OCI-LY7 (cell line): ENCODE measurements at regions not wholly inside any gene's neighbourhood (a gene's known extent, or its start where the extent isn't known, plus 50 kb on each side); places are given as distances from the start of the nearest gene placed in this dataset.

ENCODE experiments used
- BruUV-seq: library from RNA; stranded (reverse); fragments of 400-500 nt; replicated peaks from 2 replicates; lab custom pipeline; 2021; lab: Mats Ljungman, UMichigan
- CTCF ChIA-PET: fragments of 300-600 bp; sonication (Branson Sonifier 250); formaldehyde crosslinking; loops from one replicate; lab custom pipeline; 2022; ENCODE audit warnings: antibody characterized with exemption; ENCODE audit not compliant: unreplicated experiment; lab: Charles Lee
- POLR2A ChIA-PET: fragments of 300-600 bp; sonication (Branson Sonifier 250); formaldehyde crosslinking; loops from one replicate; lab custom pipeline; 2022; ENCODE audit warnings: antibody characterized with exemption; lab: Charles Lee
- DNase-seq: peaks from one replicate; pipeline ENCODE4 v3.0.0-alpha.2; 2015; ENCODE audit warnings: low spot score
- H2AFZ ChIP-seq: fragments of 200-600 bp; sonication (generic), shearing (Covaris generic); 2 replicates; pipeline ENCODE4 v1.6.1; 2014; ENCODE audit warnings: mild to moderate bottlenecking, antibody characterized with exemption, low read length, moderate library complexity
- H3K27ac ChIP-seq: fragments of 200-600 bp; sonication (generic); 2 replicates; pipeline ENCODE4 v1.5.1; 2014; ENCODE audit warnings: mixed run types, low read depth, mild to moderate bottlenecking, moderate library complexity, low read length, inconsistent platforms; ENCODE audit not compliant: poor library complexity, severe bottlenecking
- H3K36me3 ChIP-seq: fragments of 200-600 bp; sonication (generic); 2 replicates; pipeline ENCODE4 v1.6.1; 2014; ENCODE audit warnings: mild to moderate bottlenecking, antibody characterized with exemption, low read length, moderate library complexity, mixed read lengths; ENCODE audit not compliant: insufficient read depth
- H3K4me1 ChIP-seq: fragments of 200-600 bp; sonication (generic); 2 replicates; pipeline ENCODE4 v1.5.1; 2014; ENCODE audit warnings: mild to moderate bottlenecking, low read length; ENCODE audit not compliant: insufficient read depth, poor library complexity, severe bottlenecking
- H3K4me2 ChIP-seq: fragments of 200-600 bp; sonication (generic); 2 replicates; pipeline ENCODE4 v1.6.1; 2014; ENCODE audit warnings: mild to moderate bottlenecking, low read length
- H3K4me3 ChIP-seq: fragments of 200-600 bp; sonication (generic); 2 replicates; pipeline ENCODE4 v1.5.1; 2014; ENCODE audit warnings: mild to moderate bottlenecking, low read depth, low read length; ENCODE audit not compliant: poor library complexity, severe bottlenecking
- H3K79me2 ChIP-seq: fragments of 200-600 bp; sonication (generic); 2 replicates; pipeline ENCODE4 v1.6.1; 2016; ENCODE audit warnings: low read depth, mild to moderate bottlenecking, low read length, moderate library complexity, mixed read lengths; ENCODE audit not compliant: insufficient read depth
- H3K9me2 ChIP-seq: fragments of 200-600 bp; sonication (generic); 2 replicates; pipeline ENCODE4 v1.6.1; 2016; ENCODE audit warnings: mild to moderate bottlenecking, low read length, mixed read lengths; ENCODE audit not compliant: insufficient read depth
- H3K9me3 ChIP-seq: fragments of 200-600 bp; sonication (generic); 2 replicates; pipeline ENCODE4 v1.6.1; 2014; ENCODE audit warnings: mild to moderate bottlenecking, mixed run types, low read length, mixed read lengths
- H4K20me1 ChIP-seq: fragments of 200-600 bp; sonication (generic); 2 replicates; pipeline ENCODE4 v1.6.1; 2014; ENCODE audit warnings: mild to moderate bottlenecking, antibody characterized with exemption, low read length, moderate library complexity, mixed read lengths; ENCODE audit not compliant: insufficient read depth
- EZH2phosphoT487 ChIP-seq: fragments of 200-600 bp; sonication (generic); IDR thresholded peaks from 2 replicates; pipeline ENCODE4 v1.6.1; 2018; ENCODE audit warnings: low read depth, borderline replicate concordance, mild to moderate bottlenecking, mixed run types, antibody characterized with exemption, low read length, moderate library complexity, mixed read lengths
- intact Hi-C: fragments of 100-400 bp; cut with micrococcal nuclease; formaldehyde crosslinking; loops from one replicate; pipeline ENCODE4 v1.10.0; 2022; ENCODE audit not compliant: unreplicated experiment
- TF ChIP-seq, protein P1 (sequence below): fragments of 200-600 bp; sonication (generic); conservative IDR thresholded peaks from 2 replicates; pipeline ENCODE4 v1.5.1; 2014; ENCODE audit warnings: mild to moderate bottlenecking, antibody characterized with exemption, low read length, moderate library complexity, mixed read lengths

DNA sequence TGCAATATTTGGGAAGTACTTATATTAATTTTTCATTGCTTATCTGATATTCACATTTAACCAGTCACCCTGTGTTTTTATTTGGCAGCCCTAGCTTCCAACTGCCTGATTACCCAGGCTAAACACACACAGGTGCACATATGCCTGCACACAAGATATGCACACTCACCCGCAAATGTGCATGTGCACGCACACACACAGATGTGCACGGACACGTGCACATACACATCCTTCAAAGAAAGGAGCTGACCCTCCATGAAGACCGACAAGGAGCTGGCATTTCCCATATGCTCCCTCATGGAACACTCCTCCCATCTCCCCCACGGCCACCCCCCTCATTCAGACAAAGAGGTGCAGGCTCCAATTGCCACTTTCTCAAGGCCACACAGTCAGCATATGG lies 242.2 kb downstream of the ENGASE start:
- Histone ChIP-seq H2AFZ (no peak overlapping the region), H3K9me3 (no peaks in the 10 kb centered on the region), H4K20me1 (no peaks in the 10 kb centered on the region), H3K4me2 (no peak overlapping the region), H3K4me3 (no peak overlapping the region), H3K79me2 (no peaks in the 10 kb centered on the region), H3K36me3 (no peaks in the 10 kb centered on the region), H3K4me1 (no peaks in the 10 kb centered on the region), H3K9me2 (no peaks in the 10 kb centered on the region), H3K27ac (no peak overlapping the region)
- intact Hi-C loops: no loop called here
- ChIA-PET CTCF (interaction anchor here (0.5 to 0.6 kb wide), 2 partner anchors 10 to 234 kb away, joined by 3 to 4 read pairs; no protein-coding TSS in a partner anchor), POLR2A (interaction anchor here (0.9 kb wide), 1 partner anchor 23 kb away, joined by 3 read pairs; no protein-coding TSS in a partner anchor)
- TF ChIP-seq, protein P1, sequence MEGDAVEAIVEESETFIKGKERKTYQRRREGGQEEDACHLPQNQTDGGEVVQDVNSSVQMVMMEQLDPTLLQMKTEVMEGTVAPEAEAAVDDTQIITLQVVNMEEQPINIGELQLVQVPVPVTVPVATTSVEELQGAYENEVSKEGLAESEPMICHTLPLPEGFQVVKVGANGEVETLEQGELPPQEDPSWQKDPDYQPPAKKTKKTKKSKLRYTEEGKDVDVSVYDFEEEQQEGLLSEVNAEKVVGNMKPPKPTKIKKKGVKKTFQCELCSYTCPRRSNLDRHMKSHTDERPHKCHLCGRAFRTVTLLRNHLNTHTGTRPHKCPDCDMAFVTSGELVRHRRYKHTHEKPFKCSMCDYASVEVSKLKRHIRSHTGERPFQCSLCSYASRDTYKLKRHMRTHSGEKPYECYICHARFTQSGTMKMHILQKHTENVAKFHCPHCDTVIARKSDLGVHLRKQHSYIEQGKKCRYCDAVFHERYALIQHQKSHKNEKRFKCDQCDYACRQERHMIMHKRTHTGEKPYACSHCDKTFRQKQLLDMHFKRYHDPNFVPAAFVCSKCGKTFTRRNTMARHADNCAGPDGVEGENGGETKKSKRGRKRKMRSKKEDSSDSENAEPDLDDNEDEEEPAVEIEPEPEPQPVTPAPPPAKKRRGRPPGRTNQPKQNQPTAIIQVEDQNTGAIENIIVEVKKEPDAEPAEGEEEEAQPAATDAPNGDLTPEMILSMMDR: no peak
- TF ChIP-seq EZH2phosphoT487: no peak
- no TSS peak for BruUV-seq
- DNase-seq: no peak

DNA sequence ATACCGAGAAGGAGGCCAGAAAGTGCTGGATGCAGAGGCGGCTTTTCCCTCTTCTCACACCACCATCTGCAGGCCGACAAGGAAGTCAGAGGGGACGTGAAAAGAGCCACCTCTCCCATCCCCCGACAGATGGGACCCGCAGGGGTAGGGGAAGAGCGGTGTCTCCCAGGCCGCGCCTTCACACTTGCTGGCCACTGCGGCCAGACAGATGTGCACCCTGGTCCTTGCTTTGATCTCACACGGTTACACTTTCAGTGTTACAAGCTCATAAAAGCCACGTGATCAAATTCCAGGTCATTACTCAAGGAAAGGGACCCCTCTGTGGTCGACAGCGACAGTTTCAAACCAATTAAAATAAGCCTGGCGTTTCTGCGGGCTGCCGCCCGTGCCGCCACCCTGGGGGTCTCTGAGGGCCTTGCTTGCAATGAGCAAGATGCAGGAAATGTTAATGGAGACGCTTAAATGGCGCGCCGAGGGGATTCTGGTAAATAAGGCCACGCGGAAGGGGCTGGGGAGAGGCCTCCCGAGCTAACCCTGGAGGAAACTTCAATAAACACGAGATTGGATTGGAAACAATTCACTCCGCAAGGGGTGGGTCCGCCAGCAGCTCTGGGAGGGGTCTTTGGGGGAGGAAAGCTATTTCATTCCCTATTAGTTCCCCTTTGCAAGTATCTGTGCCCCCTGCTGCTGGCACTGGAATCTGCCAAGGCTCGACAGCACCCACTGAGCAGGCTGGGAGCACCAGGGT lies 240.9 kb downstream of the ENGASE start:
- no peak overlapping the region for H3K4me2 ChIP-seq
- no peaks in the 10 kb centered on the region for H3K36me3 ChIP-seq
- no peak overlapping the region for H3K4me3 ChIP-seq
- H3K27ac ChIP-seq: no peak overlapping the region
- no peak for DNase-seq
- TF ChIP-seq, protein P1: no peak
- no peak for TF ChIP-seq EZH2phosphoT487
- no peaks in the 10 kb centered on the region for H3K9me2 ChIP-seq
- BruUV-seq: no TSS peak
- POLR2A ChIA-PET: no interaction called here
- CTCF ChIA-PET: no interaction called here
- intact Hi-C loops: no loop called here
- no peaks in the 10 kb centered on the region for H3K4me1 ChIP-seq
- no peak overlapping the region for H2AFZ ChIP-seq
- no peaks in the 10 kb centered on the region for H4K20me1 ChIP-seq
- no peaks in the 10 kb centered on the region for H3K79me2 ChIP-seq
- H3K9me3 ChIP-seq: no peaks in the 10 kb centered on the region
